Fibroblast of skin of left biceps (primary cell): ENCODE measurements at regions not wholly inside any gene's neighbourhood (a gene's known extent, or its start where the extent isn't known, plus 50 kb on each side); places are given as distances from the start of the nearest gene placed in this dataset.
A peak's percentile ranks its signal among the peaks of the same experiment; 100 is the strongest.

Experiments
- DNase-seq, 2 experiments: peaks; one replicate each; pipeline ENCODE4 v3.0.0-alpha.2; 2013; ENCODE audit warnings: low read depth in 2 of 2

- no peak for DNase-seq
Observed at GRCh38 chr11:131118247-131118646, 202.0 kb upstream of the SNX19 start.

GRCh38 chr11:131121426-131122333, 205.4 kb upstream of the SNX19 start:
- no peak for DNase-seq

- DNase-seq, result no peak
Observed at GRCh38 chr11:131122448-131122847, 206.2 kb upstream of the SNX19 start.

GRCh38 chr11:131129474-131129873, 213.2 kb upstream of the SNX19 start:
- DNase-seq, result no peak

- DNase-seq, result no peak
Observed at GRCh38 chr11:131135611-131136010, 219.3 kb upstream of the SNX19 start.

GRCh38 chr11:131136486-131136885, 220.2 kb upstream of the SNX19 start:
- no peak for DNase-seq

GRCh38 chr11:131137046-131137445, 220.8 kb upstream of the SNX19 start:
- peak in 1 of 2 experiments; percentile 14 for DNase-seq

- no peak for DNase-seq
Observed at GRCh38 chr11:131138731-131139130, 222.5 kb upstream of the SNX19 start.

- no peak for DNase-seq
Observed at GRCh38 chr11:131145791-131146190, 224.6 kb upstream of the NTM start.

- peak in 1 of 2 experiments; percentile 6 for DNase-seq
Observed at GRCh38 chr11:131146827-131147490, 223.5 kb upstream of the NTM start.

- DNase-seq, result no peak
Observed at GRCh38 chr11:131154351-131154750, 216.1 kb upstream of the NTM start.

GRCh38 chr11:131157678-131158077, 212.7 kb upstream of the NTM start:
- no peak for DNase-seq

- no peak for DNase-seq
Observed at GRCh38 chr11:131160846-131161245, 209.6 kb upstream of the NTM start.

- DNase-seq, result no peak
Observed at GRCh38 chr11:131163613-131164012, 206.8 kb upstream of the NTM start.

- no peak for DNase-seq
Observed at GRCh38 chr11:131165036-131165435, 205.4 kb upstream of the NTM start.

- no peak for DNase-seq
Observed at GRCh38 chr11:131168839-131169713, 201.3 kb upstream of the NTM start.

- no peak for DNase-seq
Observed at GRCh38 chr11:131172011-131172410, 198.4 kb upstream of the NTM start.

- no peak for DNase-seq
Observed at GRCh38 chr11:131178020-131178419, 192.4 kb upstream of the NTM start.

GRCh38 chr11:131178596-131178995, 191.8 kb upstream of the NTM start:
- no peak for DNase-seq

- no peak for DNase-seq
Observed at GRCh38 chr11:131179836-131180235, 190.6 kb upstream of the NTM start.

GRCh38 chr11:131185915-131186314, 184.5 kb upstream of the NTM start:
- no peak for DNase-seq

- DNase-seq, result no peak
Observed at GRCh38 chr11:131186629-131187101, 183.8 kb upstream of the NTM start.
